Brain microvascular endothelial cell (primary cell): ENCODE measurements at regions not wholly inside any gene's neighbourhood (a gene's known extent, or its start where the extent isn't known, plus 50 kb on each side); places are given as distances from the start of the nearest gene placed in this dataset.

ENCODE experiments used
- DNase-seq: peaks from one replicate; pipeline ENCODE4 v3.0.0-alpha.2; 2020
- H3K27ac ChIP-seq: fragments of 250-450 bp; sonication (Bioruptor Pico); 2 replicates; pipeline ENCODE4 v1.5.1; 2020; ENCODE audit warnings: mild to moderate bottlenecking, moderate library complexity
- H3K27me3 ChIP-seq: fragments of 250-450 bp; sonication (Bioruptor Pico); replicated peaks from 2 replicates; pipeline ENCODE4 v1.5.1; 2020; ENCODE audit warnings: mild to moderate bottlenecking
- H3K36me3 ChIP-seq: fragments of 250-450 bp; sonication (Bioruptor Pico); replicated peaks from 2 replicates; pipeline ENCODE4 v1.5.1; 2020; ENCODE audit warnings: mild to moderate bottlenecking
- H3K4me3 ChIP-seq: 2 replicates; pipeline ENCODE4 v1.5.1; 2011; ENCODE audit warnings: low read depth, mild to moderate bottlenecking, control low read depth, low read length, moderate library complexity
- CTCF ChIP-seq: IDR thresholded peaks from 2 replicates; pipeline ENCODE4 v1.5.1; 2011; ENCODE audit warnings: low read depth, mild to moderate bottlenecking, moderate library complexity, low read length, control low read depth, inconsistent platforms; ENCODE audit errors: missing control alignments
- in situ Hi-C: cut with HindIII; loops from 2 replicates; pipeline ENCODE4 v1.10.0; 2017; ENCODE audit warnings: low sequenced_read_pairs, low pct_ligation_motif_present

GRCh38 chr15:95303713-95304112, 1026.8 kb upstream of the NR2F2 start:
- in situ Hi-C loops, result no loop called here
- Histone ChIP-seq H3K27me3 (no peaks in the 10 kb centered on the region), H3K36me3 (no peaks in the 10 kb centered on the region), H3K4me3 (no peak overlapping the region), H3K27ac (no peak overlapping the region)
- no peak for TF ChIP-seq CTCF
- DNase-seq, result no peak

- DNase-seq, result no peak
- TF ChIP-seq CTCF, result no peak
- Histone ChIP-seq H3K4me3 (no peak overlapping the region), H3K27ac (no peak overlapping the region), H3K36me3 (no peaks in the 10 kb centered on the region), H3K27me3 (no peaks in the 10 kb centered on the region)
- in situ Hi-C loops, result no loop called here
Observed at GRCh38 chr15:95304151-95304946, 1026.2 kb upstream of the NR2F2 start.

- in situ Hi-C loops, result no loop called here
- no peaks in the 10 kb centered on the region for H3K36me3 ChIP-seq
- no peak overlapping the region for H3K4me3 ChIP-seq
- H3K27me3 ChIP-seq, result no peaks in the 10 kb centered on the region
- DNase-seq, result no peak
- H3K27ac ChIP-seq, result no peak overlapping the region
- TF ChIP-seq CTCF, result no peak
Observed at GRCh38 chr15:95304947-95305400, 1025.5 kb upstream of the NR2F2 start.

GRCh38 chr15:95307115-95307514, 1023.4 kb upstream of the NR2F2 start:
- no peak overlapping the region for H3K4me3 ChIP-seq
- H3K36me3 ChIP-seq, result no peaks in the 10 kb centered on the region
- no peaks in the 10 kb centered on the region for H3K27me3 ChIP-seq
- TF ChIP-seq CTCF, result no peak
- in situ Hi-C loops, result no loop called here
- no peak for DNase-seq
- no peak overlapping the region for H3K27ac ChIP-seq

- no peak for TF ChIP-seq CTCF
- Histone ChIP-seq H3K4me3 (no peak overlapping the region), H3K27me3 (no peaks in the 10 kb centered on the region), H3K27ac (no peak overlapping the region), H3K36me3 (no peaks in the 10 kb centered on the region)
- DNase-seq, result no peak
- in situ Hi-C loops, result no loop called here
Observed at GRCh38 chr15:95319242-95319641, 1011.3 kb upstream of the NR2F2 start.

- Histone ChIP-seq H3K4me3 (no peak overlapping the region), H3K27me3 (no peaks in the 10 kb centered on the region), H3K27ac (no peak overlapping the region), H3K36me3 (no peaks in the 10 kb centered on the region)
- in situ Hi-C loops, result no loop called here
- no peak for DNase-seq
- TF ChIP-seq CTCF, result no peak
Observed at GRCh38 chr15:95323796-95324195, 1006.7 kb upstream of the NR2F2 start.
